Glomerular endothelial cell (primary cell): ENCODE measurements at regions not wholly inside any gene's neighbourhood (a gene's known extent, or its start where the extent isn't known, plus 50 kb on each side); places are given as distances from the start of the nearest gene placed in this dataset.

Experiments used
- DNase-seq: peaks from one replicate; pipeline ENCODE4 v3.0.0-alpha.2; 2011; ENCODE audit warnings: low read depth, low spot score; ENCODE audit errors: extremely low read depth

GRCh38 chr1:213669964-213670691, 317.6 kb upstream of the PROX1 start:
- DNase-seq, result no peak

GRCh38 chr1:213670692-213671023, 317.1 kb upstream of the PROX1 start:
- no peak for DNase-seq

- DNase-seq, result no peak
Measured at GRCh38 chr1:213675043-213675442, 312.7 kb upstream of the PROX1 start.

GRCh38 chr1:213676736-213677135, 311.0 kb upstream of the PROX1 start:
- DNase-seq, result no peak

- DNase-seq, result no peak
Measured at GRCh38 chr1:213678348-213678747, 309.4 kb upstream of the PROX1 start.

GRCh38 chr1:213678753-213679152, 309.0 kb upstream of the PROX1 start:
- DNase-seq, result no peak

GRCh38 chr1:213679153-213679552, 308.6 kb upstream of the PROX1 start:
- no peak for DNase-seq

GRCh38 chr1:213680677-213681325, 307.0 kb upstream of the PROX1 start:
- no peak for DNase-seq

GRCh38 chr1:213681788-213682340, 305.9 kb upstream of the PROX1 start:
- no peak for DNase-seq

GRCh38 chr1:213683529-213683928, 304.2 kb upstream of the PROX1 start:
- no peak for DNase-seq

GRCh38 chr1:213684454-213684853, 303.3 kb upstream of the PROX1 start:
- DNase-seq, result no peak

- DNase-seq, result no peak
Measured at GRCh38 chr1:213685992-213686582, 301.7 kb upstream of the PROX1 start.

GRCh38 chr1:213686983-213687382, 300.8 kb upstream of the PROX1 start:
- no peak for DNase-seq

GRCh38 chr1:213687832-213688231, 299.9 kb upstream of the PROX1 start:
- no peak for DNase-seq

GRCh38 chr1:213688655-213689054, 299.1 kb upstream of the PROX1 start:
- no peak for DNase-seq

GRCh38 chr1:213689260-213689659, 298.5 kb upstream of the PROX1 start:
- no peak for DNase-seq

- DNase-seq, result no peak
Measured at GRCh38 chr1:213690341-213690917, 297.3 kb upstream of the PROX1 start.

GRCh38 chr1:213692321-213692720, 295.5 kb upstream of the PROX1 start:
- no peak for DNase-seq

- no peak for DNase-seq
Measured at GRCh38 chr1:213693864-213694263, 293.9 kb upstream of the PROX1 start.

- no peak for DNase-seq
Measured at GRCh38 chr1:213697192-213697802, 290.5 kb upstream of the PROX1 start.

GRCh38 chr1:213698092-213698702, 289.6 kb upstream of the PROX1 start:
- DNase-seq, result no peak
